SK-N-SH (cell line): ENCODE measurements at regions not wholly inside any gene's neighbourhood (a gene's known extent, or its start where the extent isn't known, plus 50 kb on each side); places are given as distances from the start of the nearest gene placed in this dataset.

ENCODE experiments used
- CTCF ChIA-PET: fragments of 300-600, 350-600 bp; formaldehyde crosslinking; extraction: SDS; loops from one replicate; lab custom pipeline; 2021; lab: Yijun Ruan, JAX
- POLR2A ChIA-PET: fragments of 350-600 bp; sonication (Branson Sonifier 250); formaldehyde crosslinking; extraction: SDS; loops from one replicate; lab custom pipeline; 2020; ENCODE audit warnings: antibody characterized with exemption, inconsistent platforms; lab: Yijun Ruan, JAX
- DNase-seq: peaks from one replicate; pipeline ENCODE4 v3.0.0; 2012
- H2AFZ ChIP-seq: fragments of 200-600 bp; sonication (generic); 2 replicates; pipeline ENCODE4 v1.8.1; 2016; ENCODE audit warnings: antibody characterized with exemption, mild to moderate bottlenecking, low read depth
- H3F3A ChIP-seq: fragments of 200-600 bp; sonication (generic); replicated peaks from 2 replicates; pipeline ENCODE3; 2016; ENCODE audit warnings: antibody characterized with exemption, mild to moderate bottlenecking; ENCODE audit not compliant: insufficient read depth
- H3K27ac ChIP-seq, 2 experiments: fragments of 200-500 bp in 1 of 2; fragments of 200-600 bp in 1 of 2; sonication (Bioruptor generic) in 1 of 2; sonication (generic), shearing (Covaris generic) in 1 of 2; 2 replicates each; pipeline versions ENCODE4 v1.5.1 to v1.6.1; 2014 to 2016; ENCODE audit warnings: low read depth in 2 of 2, inconsistent platforms in 1 of 2, low read length in 1 of 2, mild to moderate bottlenecking in 1 of 2, mixed read lengths in 1 of 2
- H3K27me3 ChIP-seq: fragments of 200-600 bp; sonication (generic), shearing (Covaris generic); 2 replicates; pipeline ENCODE4 v1.6.1; 2016; ENCODE audit warnings: mixed run types; ENCODE audit not compliant: insufficient read depth
- H3K36me3 ChIP-seq, 2 experiments: fragments of 200-500 bp in 1 of 2; fragments of 200-600 bp in 1 of 2; sonication (Bioruptor generic) in 1 of 2; sonication (generic) in 1 of 2; replicated peaks in 1 of 2; 2 replicates each; pipeline versions ENCODE3 to v1.5.1; 2014 to 2016; ENCODE audit warnings: low read length in 1 of 2, mild to moderate bottlenecking in 1 of 2; ENCODE audit not compliant: insufficient read depth in 2 of 2, control insufficient read depth in 1 of 2
- H3K4me1 ChIP-seq, 2 experiments: fragments of 200-500 bp in 1 of 2; fragments of 200-600 bp in 1 of 2; sonication (Bioruptor generic) in 1 of 2; sonication (generic), shearing (Covaris generic) in 1 of 2; 2 replicates each; pipeline versions ENCODE4 v1.5.1 to v1.6.1; 2014 to 2016; ENCODE audit warnings: low read depth in 1 of 2, low read length in 1 of 2, mixed run types in 1 of 2; ENCODE audit not compliant: insufficient read depth in 2 of 2, control insufficient read depth in 1 of 2
- H3K4me2 ChIP-seq: fragments of 200-600 bp; sonication (generic), shearing (Covaris generic); 2 replicates; pipeline ENCODE4 v1.6.1; 2017; ENCODE audit warnings: mixed run types
- H3K4me3 ChIP-seq, 2 experiments: fragments of 200-500 bp in 1 of 2; fragments of 200-600 bp in 1 of 2; sonication (Bioruptor generic) in 1 of 2; sonication (generic), shearing (Covaris generic) in 1 of 2; 2 replicates each; pipeline versions ENCODE4 v1.5.1 to v1.8.1; 2014 to 2016; ENCODE audit warnings: low read depth in 2 of 2, inconsistent platforms in 1 of 2, low read length in 1 of 2, mild to moderate bottlenecking in 1 of 2, mixed read lengths in 1 of 2, moderate library complexity in 1 of 2
- H3K79me2 ChIP-seq: fragments of 200-600 bp; sonication (generic); 2 replicates; pipeline ENCODE4 v1.8.1; 2017; ENCODE audit warnings: mild to moderate bottlenecking; ENCODE audit not compliant: insufficient read depth
- H3K9ac ChIP-seq: fragments of 200-600 bp; sonication (generic); 2 replicates; pipeline ENCODE4 v1.6.1; 2017; ENCODE audit warnings: mixed run types
- H3K9me2 ChIP-seq: fragments of 200-600 bp; sonication (generic); 2 replicates; pipeline ENCODE4 v1.6.1; 2017; ENCODE audit warnings: mixed run types
- H3K9me3 ChIP-seq: fragments of 200-600 bp; sonication (generic); 2 replicates; pipeline ENCODE4 v1.6.1; 2017; ENCODE audit warnings: mixed run types, mild to moderate bottlenecking, moderate library complexity
- H4K20me1 ChIP-seq: fragments of 200-600 bp; sonication (generic); 2 replicates; pipeline ENCODE4 v1.6.1; 2017; ENCODE audit warnings: mild to moderate bottlenecking, mixed run types; ENCODE audit not compliant: insufficient read depth
- CTCF ChIP-seq: fragments of 200-600 bp; sonication (generic); IDR thresholded peaks from 2 replicates; pipeline ENCODE4 v1.6.1; 2017; ENCODE audit warnings: antibody characterized with exemption, mild to moderate bottlenecking, moderate library complexity
- ELF1 ChIP-seq: IDR thresholded peaks from 2 replicates; pipeline ENCODE4 v1.4.0; 2012
- EP300 ChIP-seq, 2 experiments: IDR thresholded peaks; 2 replicates each; pipeline versions ENCODE4 v1.4.0 to v1.6.1; 2012; ENCODE audit warnings: borderline replicate concordance in 1 of 2, low read depth in 1 of 2, low read length in 1 of 2
- FOSL2 ChIP-seq: IDR thresholded peaks from 2 replicates; pipeline ENCODE4 v1.4.0; 2012; ENCODE audit warnings: low read depth, mild to moderate bottlenecking, moderate library complexity, borderline replicate concordance
- FOXJ3 ChIP-seq: sonication (generic); formaldehyde crosslinking; IDR thresholded peaks from 2 replicates; pipeline ENCODE4 v1.5.1; 2020; ENCODE audit warnings: mild to moderate bottlenecking, missing genetic modification reagents
- FOXM1 ChIP-seq: IDR thresholded peaks from 2 replicates; pipeline ENCODE4 v1.4.0; 2012; ENCODE audit warnings: low read depth, mild to moderate bottlenecking
- GABPA ChIP-seq: IDR thresholded peaks from 2 replicates; pipeline ENCODE4 v1.4.0; 2012; ENCODE audit warnings: low read depth, mild to moderate bottlenecking
- GATA2 ChIP-seq: sonication (generic); formaldehyde crosslinking; IDR thresholded peaks from 2 replicates; pipeline ENCODE4 v1.5.0; 2020; ENCODE audit warnings: mild to moderate bottlenecking, missing genetic modification reagents
- IRF3 ChIP-seq: fragments of 150-350 bp; IDR thresholded peaks from 2 replicates; pipeline ENCODE4 v1.6.1; 2016; ENCODE audit warnings: mild to moderate bottlenecking, low read depth, low read length
- MXI1 ChIP-seq: IDR thresholded peaks from 2 replicates; pipeline ENCODE4 v1.6.1; 2012; ENCODE audit warnings: mild to moderate bottlenecking, low read depth, low read length, improper control_type of control experiment
- NFIC ChIP-seq: IDR thresholded peaks from 2 replicates; pipeline ENCODE4 v1.4.0; 2012; ENCODE audit warnings: borderline replicate concordance
- POLR2AphosphoS5 ChIP-seq: IDR thresholded peaks from 2 replicates; pipeline ENCODE4 v1.6.1; 2012; ENCODE audit warnings: low read depth, low read length
- RCOR1 ChIP-seq: fragments of 150-350 bp; IDR thresholded peaks from 2 replicates; pipeline ENCODE4 v1.6.1; 2017; ENCODE audit warnings: antibody characterized with exemption, low read length
- RFX5 ChIP-seq: IDR thresholded peaks from 2 replicates; pipeline ENCODE4 v1.6.1; 2012; ENCODE audit warnings: mild to moderate bottlenecking, improper control_type of control experiment, low read length
- RXRA ChIP-seq: IDR thresholded peaks from 2 replicates; pipeline ENCODE4 v1.4.0; 2012; ENCODE audit warnings: low read depth, mild to moderate bottlenecking, borderline replicate concordance
- SMC3 ChIP-seq: IDR thresholded peaks from 2 replicates; pipeline ENCODE4 v1.6.1; 2012; ENCODE audit warnings: low read depth, low read length, improper control_type of control experiment
- TAF1 ChIP-seq: IDR thresholded peaks from 2 replicates; pipeline ENCODE4 v1.6.1; 2012; ENCODE audit warnings: low read depth, mild to moderate bottlenecking, low read length, moderate library complexity, borderline replicate concordance
- TEAD4 ChIP-seq: IDR thresholded peaks from 2 replicates; pipeline ENCODE4 v1.4.0; 2012; ENCODE audit warnings: mild to moderate bottlenecking, borderline replicate concordance; ENCODE audit not compliant: insufficient read depth
- USF1 ChIP-seq: IDR thresholded peaks from 2 replicates; pipeline ENCODE4 v1.4.0; 2012; ENCODE audit warnings: low read depth, borderline replicate concordance
- USF2 ChIP-seq: fragments of 150-350 bp; IDR thresholded peaks from 2 replicates; pipeline ENCODE4 v1.6.1; 2017; ENCODE audit warnings: antibody characterized with exemption, low read length, low read depth, borderline replicate concordance
- WGBS: methylation state at CpG from one replicate; pipeline ENCODE4 v1.1.6; 2017; ENCODE audit warnings: low lambda C conversion rate; 5-methylcytosine and 5-hydroxymethylcytosine counted together

- TF ChIP-seq CTCF (no peak), ELF1 (no peak), IRF3 (no peak), FOSL2 (peak; percentile 96), SMC3 (no peak), FOXM1 (no peak), GATA2 (CRISPR knock-in tag) (no peak), RXRA (0 out of 2 replicates have a peak, but pooled peaks have one; percentile 30), GABPA (no peak)
These were observed 194.3 kb downstream of the BCHE start (continued) for GRCh38 chr3:165642761-165643420.

GRCh38 chr3:165641569-165642310, 195.5 kb downstream of the BCHE start:
- POLR2A ChIA-PET, result no interaction called here
- H3K27me3 ChIP-seq, result no peaks in the 10 kb centered on the region
- H3K4me3 ChIP-seq, result no peak overlapping the region
- H3K4me2 ChIP-seq, result no peak overlapping the region
- H3K36me3 ChIP-seq, result no peaks in the 10 kb centered on the region
- H3K4me1 ChIP-seq, result peaks cover 0 to 19% of the 10 kb centered on the region in 2 experiments; a peak in 2 of 4 replicates
- H3F3A ChIP-seq, result peaks cover 16% of the 10 kb centered on the region
- 10% methylated on average over 5 of the region's 5 CpGs for WGBS
- H2AFZ ChIP-seq, result no peak overlapping the region
- CTCF ChIA-PET, result no interaction called here
- no peak for DNase-seq
- no peak for TF ChIP-seq USF2
- TF ChIP-seq EP300 (IDR thresholded peaks at IDR 0.05; ENCODE audit: borderline replicate concordance in 1 of 2, low read depth in 1 of 2, low read length in 1 of 2), result no peak
- no peak for TF ChIP-seq RCOR1
- TF ChIP-seq RFX5, result no peak
- TF ChIP-seq NFIC, result no peak
- TF ChIP-seq TEAD4, result no peak
- no peak for TF ChIP-seq CTCF
- no peak for TF ChIP-seq FOSL2
- TF ChIP-seq MXI1, result no peak
- TF ChIP-seq TAF1, result no peak
- TF ChIP-seq FOXJ3 (CRISPR knock-in tag), result no peak
- no peak for TF ChIP-seq GABPA
- no peak for TF ChIP-seq FOXM1
- no peak for TF ChIP-seq GATA2 (CRISPR knock-in tag)
- TF ChIP-seq USF1, result no peak
- TF ChIP-seq POLR2AphosphoS5, result no peak
- H3K79me2 ChIP-seq, result no peaks in the 10 kb centered on the region
- H3K9me2 ChIP-seq, result no peaks in the 10 kb centered on the region
- no peak overlapping the region for H3K9ac ChIP-seq
- no peaks in the 10 kb centered on the region for H4K20me1 ChIP-seq
- no peaks in the 10 kb centered on the region for H3K9me3 ChIP-seq
- H3K27ac ChIP-seq, result no peak overlapping the region
